Fibroblast of villous mesenchyme (primary cell): ENCODE measurements at regions not wholly inside any gene's neighbourhood (a gene's known extent, or its start where the extent isn't known, plus 50 kb on each side); places are given as distances from the start of the nearest gene placed in this dataset.

Experiments
- DNase-seq: peaks from one replicate; pipeline ENCODE4 v3.0.0-alpha.2; 2010; ENCODE audit warnings: low read depth
- H3K4me3 ChIP-seq: 2 replicates; pipeline ENCODE4 v1.5.1; 2011; ENCODE audit warnings: low read depth, mild to moderate bottlenecking, low read length
- CTCF ChIP-seq: IDR thresholded peaks from 2 replicates; pipeline ENCODE4 v1.5.1; 2012; ENCODE audit warnings: low read depth, mild to moderate bottlenecking, low read length; ENCODE audit not compliant: insufficient read depth

GRCh38 chr6:91976797-91977196 lies 1389.9 kb upstream of the MAP3K7 start:
- no peak for DNase-seq
- TF ChIP-seq CTCF: no peak
- no peak overlapping the region for H3K4me3 ChIP-seq

- no peak for DNase-seq
- H3K4me3 ChIP-seq: no peak overlapping the region
- no peak for TF ChIP-seq CTCF
Observed at GRCh38 chr6:91970700-91971099, 1383.8 kb upstream of the MAP3K7 start.

- DNase-seq: no peak
Observed at GRCh38 chr6:91965872-91966271, 1379.0 kb upstream of the MAP3K7 start.

GRCh38 chr6:91961671-91962070 lies 1374.8 kb upstream of the MAP3K7 start:
- DNase-seq: no peak
- TF ChIP-seq CTCF: no peak
- no peak overlapping the region for H3K4me3 ChIP-seq

More at GRCh38 chr6:91965872-91966271, 1379.0 kb upstream of the MAP3K7 start:
- H3K4me3 ChIP-seq: no peak overlapping the region
- no peak for TF ChIP-seq CTCF

- no peak overlapping the region for H3K4me3 ChIP-seq
- DNase-seq: no peak
- no peak for TF ChIP-seq CTCF
Observed at GRCh38 chr6:91961236-91961635, 1374.4 kb upstream of the MAP3K7 start.

- TF ChIP-seq CTCF: no peak
- DNase-seq: no peak
- no peak overlapping the region for H3K4me3 ChIP-seq
Observed at GRCh38 chr6:91941838-91942237, 1355.0 kb upstream of the MAP3K7 start.

- DNase-seq: no peak
- no peak for TF ChIP-seq CTCF
- H3K4me3 ChIP-seq: no peak overlapping the region
Observed at GRCh38 chr6:91940801-91941200, 1353.9 kb upstream of the MAP3K7 start.
